Stimulated activated CD8-positive, alpha-beta memory T cell treated with anti-CD3 and anti-CD28 coated beads, Interleukin-2, amount 100 ng/mL, for 48 hours (primary cell): ENCODE measurements at regions not wholly inside any gene's neighbourhood (a gene's known extent, or its start where the extent isn't known, plus 50 kb on each side); places are given as distances from the start of the nearest gene placed in this dataset.

Experiments used
- DNase-seq, 2 donors: peaks; one replicate each; pipeline ENCODE4 v3.0.0-alpha.2; 2020; ENCODE audit warnings: low read depth in 2 of 2

DNA sequence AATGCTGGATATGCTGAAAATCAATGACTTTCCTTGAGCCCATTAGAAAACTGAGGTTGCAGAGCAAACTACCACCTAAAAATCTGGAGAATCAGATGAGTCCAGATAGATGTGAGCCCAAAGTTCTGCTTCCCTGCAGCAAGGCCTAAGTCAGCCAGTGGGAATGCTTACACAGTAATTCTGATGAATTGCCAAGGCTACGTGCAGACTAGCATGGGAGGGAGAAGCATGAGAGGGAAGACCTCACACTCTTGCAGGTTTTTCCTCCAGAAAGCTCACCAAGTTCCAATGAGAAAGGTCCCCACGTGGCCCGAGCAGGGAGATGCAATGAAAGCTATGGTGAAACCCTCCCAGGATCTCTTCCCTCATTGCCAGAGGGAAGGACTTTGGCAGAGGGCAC, 104.8 kb upstream of the SIRPA start:
- no peak for DNase-seq

DNA sequence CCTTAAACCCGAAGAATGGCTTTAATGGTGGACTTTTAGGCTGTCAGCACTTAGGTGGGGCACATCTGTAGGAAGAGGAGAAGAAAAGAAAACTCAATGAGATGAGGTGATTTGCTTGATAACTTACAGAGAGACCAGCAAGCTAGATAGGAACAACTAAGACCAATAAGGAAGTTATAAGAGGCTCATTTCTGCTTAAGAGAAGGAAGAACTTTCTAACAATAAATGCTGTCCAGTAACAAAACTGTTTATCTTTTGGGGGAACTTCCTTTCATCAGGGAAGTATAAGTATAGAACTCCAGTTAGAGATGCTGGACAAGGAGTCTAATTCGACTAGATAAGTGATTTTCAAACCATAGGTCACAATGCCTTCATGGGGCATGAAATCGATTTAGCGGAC, 107.2 kb upstream of the SIRPA start:
- DNase-seq: no peak

DNA sequence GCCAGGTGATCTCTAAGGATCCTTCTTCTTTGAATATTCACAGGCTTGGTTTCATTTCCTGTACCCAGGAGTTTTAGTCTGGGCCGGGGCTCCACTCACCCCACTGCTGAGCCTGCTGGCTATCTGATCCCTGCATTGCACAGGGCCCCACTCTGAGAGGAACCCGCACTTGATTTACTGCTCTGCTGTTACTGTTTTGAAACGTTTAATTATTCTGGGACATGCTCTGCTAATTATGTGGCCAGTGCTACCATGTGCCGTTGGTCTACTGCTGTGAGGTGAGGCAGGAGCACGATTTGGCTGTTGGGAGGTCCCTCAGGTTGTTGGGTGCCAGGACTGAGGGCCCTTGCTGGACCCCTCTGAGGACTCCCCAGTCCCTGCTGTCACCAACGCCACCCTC, 108.7 kb upstream of the SIRPA start:
- DNase-seq: no peak

DNA sequence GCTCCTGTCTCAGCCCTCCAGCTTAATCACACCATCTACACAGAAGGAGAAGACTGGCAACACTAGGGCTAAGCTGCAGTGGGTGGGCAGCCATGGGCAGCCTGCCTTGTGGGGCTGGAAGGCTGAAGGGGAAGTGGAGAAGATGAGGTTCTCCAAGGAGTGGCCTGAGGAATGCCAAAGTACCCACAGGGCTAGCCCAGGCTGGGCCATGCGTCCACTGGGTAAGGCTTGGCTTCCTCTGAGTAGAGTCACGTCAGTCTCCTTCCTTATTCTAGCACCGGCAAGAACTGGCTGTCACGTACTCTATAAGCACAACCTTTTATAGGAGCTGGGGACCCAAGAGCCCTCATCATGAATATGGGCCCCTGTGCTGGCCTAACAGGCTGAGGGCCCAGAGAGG, 110.6 kb upstream of the SIRPA start:
- no peak for DNase-seq

GRCh38 chr20:1783245-1783644, 112.0 kb upstream of the SIRPA start:
- no peak for DNase-seq

- DNase-seq: no peak
Observed at GRCh38 chr20:1782181-1782580, 113.0 kb upstream of the SIRPA start.

DNA sequence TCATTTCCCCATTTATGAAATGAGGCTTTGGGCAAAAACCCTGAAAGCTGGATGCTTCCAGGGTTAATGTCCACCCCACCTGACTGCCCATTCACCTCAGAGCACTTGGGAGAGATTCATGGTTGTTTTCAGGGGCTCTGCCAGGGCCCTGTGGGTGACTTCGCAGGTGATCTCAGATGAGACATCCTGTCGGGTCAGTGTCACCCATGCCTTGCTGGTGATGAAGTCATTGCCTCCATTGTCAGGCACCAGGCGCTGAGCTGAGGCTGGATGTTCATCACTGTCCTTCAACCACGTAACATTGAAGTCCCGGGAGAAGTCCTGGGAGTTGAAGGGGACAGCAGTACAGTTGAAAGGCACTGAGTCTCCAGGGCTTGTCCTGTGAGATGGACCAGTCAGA, 115.6 kb upstream of the SIRPA start:
- DNase-seq: no peak

GRCh38 chr20:1778338-1778737, 116.9 kb upstream of the SIRPA start:
- no peak for DNase-seq

DNA sequence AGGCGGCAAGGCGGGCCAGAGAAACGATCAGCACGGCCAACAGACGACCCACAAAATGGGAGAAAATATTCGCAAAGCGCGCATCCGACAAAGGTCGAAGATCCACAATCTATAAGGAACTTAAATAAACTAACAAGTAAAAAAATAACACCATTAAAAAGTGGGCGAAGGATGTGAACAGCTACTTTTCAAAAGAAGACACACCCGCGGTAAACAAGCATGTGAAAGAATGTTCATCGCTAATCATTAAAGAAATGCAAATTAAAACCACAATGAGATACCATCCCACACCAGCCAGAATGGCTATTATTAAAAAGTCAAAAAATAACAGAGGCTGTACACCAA, 117.8 kb upstream of the SIRPA start:
- no peak for DNase-seq

DNA sequence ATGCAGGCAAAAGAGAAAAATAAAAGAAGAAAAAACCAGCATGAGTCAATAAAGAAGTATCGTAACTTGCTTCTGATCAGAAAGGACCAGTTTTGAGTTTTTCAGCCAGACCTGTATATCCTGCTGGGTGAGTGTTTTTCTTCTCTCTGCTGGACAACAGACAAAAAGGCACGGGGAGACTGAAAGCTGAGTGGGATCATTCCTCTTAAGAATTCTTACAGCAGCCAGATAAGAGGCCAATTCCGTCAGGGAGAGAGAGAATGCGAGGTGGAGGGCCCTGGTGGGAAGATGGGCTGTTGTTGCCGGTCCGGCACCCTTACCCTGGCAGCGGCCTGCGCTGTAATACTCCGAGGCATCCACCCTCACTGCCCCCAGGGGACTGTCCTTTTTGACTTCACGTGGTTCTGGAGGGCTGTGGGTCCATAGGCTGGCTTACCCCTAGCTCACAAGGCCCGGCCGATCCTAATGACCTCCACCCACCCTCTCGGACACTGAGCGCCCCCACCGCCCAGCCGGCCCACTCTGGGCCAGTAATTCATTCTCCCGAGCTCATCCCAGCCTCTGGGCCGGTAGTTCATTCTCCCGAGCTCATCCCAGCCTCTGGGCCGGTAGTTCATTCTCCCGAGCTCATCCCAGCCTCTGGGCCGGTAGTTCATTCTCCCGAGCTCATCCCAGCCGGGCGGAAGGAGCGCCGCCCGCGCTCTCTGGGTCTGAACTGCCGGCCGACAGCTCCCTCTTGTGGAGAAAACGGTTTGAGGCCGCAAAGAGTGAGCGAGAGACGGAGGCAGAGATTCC, 118.3 kb upstream of the SIRPA start:
- DNase-seq: peak; percentile 69 to 76

- no peak for DNase-seq
Observed at GRCh38 chr20:1775117-1775516, 117.5 kb upstream of the SIRPG start.

- DNase-seq: no peak
Observed at GRCh38 chr20:1774479-1774878, 116.9 kb upstream of the SIRPG start.

DNA sequence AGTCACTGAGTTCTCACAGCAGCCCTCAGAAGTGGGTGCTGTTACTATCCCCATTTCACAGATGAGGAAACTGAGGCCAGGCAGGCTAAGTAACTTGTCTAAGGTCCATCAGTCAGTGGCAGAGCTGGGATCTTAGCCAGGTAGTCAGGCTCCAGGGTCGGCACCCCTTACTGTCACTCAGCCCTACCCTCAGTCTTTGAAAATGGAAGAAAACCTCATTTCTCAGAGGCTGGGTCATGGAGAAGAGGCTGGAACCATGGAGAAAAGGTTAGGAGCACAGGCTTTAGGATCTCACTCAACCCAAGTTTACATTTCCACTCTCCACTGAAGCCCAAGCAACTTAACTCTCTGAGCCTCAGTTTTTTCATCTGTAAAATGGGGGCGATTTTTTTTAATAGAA, 116.2 kb upstream of the SIRPG start:
- DNase-seq: no peak

GRCh38 chr20:1769491-1769890, 111.9 kb upstream of the SIRPG start:
- no peak for DNase-seq

GRCh38 chr20:1766731-1767130, 109.2 kb upstream of the SIRPG start:
- no peak for DNase-seq

DNA sequence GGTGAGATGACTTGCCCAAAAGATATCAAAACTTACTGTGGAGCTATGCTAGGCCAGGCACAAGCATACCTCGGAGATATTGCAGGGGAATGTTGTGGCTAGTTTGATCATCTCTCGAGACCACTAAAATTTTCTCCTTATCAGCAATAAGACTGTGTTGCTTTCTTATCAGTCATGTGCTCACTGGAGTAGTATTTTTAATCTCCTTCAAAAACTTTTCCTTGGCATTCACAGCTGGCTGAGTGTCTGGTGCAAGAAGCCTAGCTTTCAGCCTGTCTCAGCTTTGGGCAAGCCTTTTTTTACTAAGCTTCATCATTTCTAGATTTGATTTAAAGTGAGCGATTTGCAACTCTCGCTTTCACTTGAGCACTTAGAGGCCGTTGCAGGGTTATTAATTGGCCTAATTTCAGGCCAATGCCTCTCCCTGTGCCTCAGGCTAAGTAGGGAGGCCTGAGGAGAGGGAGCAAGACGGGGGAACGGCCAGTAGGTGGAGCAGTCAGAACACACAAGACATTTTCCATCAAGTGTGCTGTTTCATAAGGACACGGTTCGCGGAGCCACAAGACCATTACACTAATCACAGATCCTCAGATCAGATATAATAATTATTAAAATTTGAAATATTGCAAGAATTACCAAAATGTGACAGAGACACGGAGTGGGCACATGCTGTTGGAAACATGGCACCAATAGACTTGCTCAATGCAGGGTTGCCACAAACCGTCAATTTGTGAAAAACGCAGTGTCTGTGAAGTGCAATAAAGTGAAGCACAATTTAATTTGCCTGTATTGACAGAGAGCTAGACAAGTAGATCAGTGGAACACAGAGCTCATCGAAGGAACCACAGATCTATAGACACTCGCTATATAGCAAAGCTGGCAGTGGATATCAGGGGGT, 106.8 kb upstream of the SIRPG start:
- DNase-seq: peak; percentile 25 to 46

DNA sequence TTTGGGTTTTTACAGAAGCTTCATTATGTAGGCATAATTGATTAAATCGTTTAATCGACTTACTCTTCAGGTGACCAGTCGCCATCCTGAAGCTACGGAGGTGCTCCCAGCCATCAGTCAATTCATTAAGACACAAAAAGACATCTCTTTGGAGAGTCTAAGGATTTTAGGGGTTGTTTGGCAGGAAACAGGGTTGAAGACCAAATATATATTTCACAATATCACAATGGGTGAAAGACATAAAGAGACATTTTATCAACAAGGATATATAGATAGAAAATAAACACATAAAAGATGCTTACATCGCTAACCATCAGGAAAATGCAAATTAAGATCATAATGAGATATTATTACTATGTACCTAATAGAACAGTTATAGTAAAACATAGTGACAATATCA, 104.0 kb upstream of the SIRPG start:
- DNase-seq: no peak

DNA sequence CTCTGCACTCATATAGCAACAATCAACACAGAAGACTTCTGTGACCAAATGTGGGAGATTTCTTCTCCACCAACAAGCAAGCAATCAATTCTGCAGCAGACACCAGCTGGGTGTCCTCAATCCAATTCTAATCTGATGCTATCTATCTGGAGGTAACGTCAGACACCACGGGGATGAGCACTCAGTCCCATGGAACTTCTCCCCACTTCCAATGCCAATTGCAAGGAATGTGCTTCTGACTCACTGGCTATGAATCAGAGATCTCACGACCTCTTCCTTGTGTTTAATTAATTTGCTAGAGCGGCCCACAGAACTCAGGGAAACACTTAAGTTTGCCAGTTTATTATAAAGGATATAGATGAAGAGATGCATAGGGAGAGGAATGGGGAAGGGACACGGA, 103.5 kb upstream of the SIRPG start:
- no peak for DNase-seq

DNA sequence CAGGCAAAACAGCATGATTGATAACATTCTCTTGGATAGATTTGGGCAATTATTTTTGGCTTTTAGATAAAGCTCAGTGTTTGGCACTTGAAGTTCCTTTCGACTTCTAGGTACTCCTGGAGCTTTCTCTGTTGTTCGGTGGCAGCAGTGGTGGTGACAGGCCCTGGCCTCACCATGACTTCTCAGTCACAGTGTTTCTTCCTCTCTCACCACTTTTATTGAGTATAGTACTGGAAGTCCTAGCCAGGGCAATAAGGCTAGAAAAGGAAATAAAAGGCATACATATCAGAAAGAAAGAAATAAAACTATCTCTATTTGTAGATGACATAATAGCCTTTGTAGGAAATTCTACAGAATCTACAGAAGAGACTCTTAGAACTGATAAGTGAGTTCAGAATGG, 101.2 kb upstream of the SIRPG start:
- no peak for DNase-seq

DNA sequence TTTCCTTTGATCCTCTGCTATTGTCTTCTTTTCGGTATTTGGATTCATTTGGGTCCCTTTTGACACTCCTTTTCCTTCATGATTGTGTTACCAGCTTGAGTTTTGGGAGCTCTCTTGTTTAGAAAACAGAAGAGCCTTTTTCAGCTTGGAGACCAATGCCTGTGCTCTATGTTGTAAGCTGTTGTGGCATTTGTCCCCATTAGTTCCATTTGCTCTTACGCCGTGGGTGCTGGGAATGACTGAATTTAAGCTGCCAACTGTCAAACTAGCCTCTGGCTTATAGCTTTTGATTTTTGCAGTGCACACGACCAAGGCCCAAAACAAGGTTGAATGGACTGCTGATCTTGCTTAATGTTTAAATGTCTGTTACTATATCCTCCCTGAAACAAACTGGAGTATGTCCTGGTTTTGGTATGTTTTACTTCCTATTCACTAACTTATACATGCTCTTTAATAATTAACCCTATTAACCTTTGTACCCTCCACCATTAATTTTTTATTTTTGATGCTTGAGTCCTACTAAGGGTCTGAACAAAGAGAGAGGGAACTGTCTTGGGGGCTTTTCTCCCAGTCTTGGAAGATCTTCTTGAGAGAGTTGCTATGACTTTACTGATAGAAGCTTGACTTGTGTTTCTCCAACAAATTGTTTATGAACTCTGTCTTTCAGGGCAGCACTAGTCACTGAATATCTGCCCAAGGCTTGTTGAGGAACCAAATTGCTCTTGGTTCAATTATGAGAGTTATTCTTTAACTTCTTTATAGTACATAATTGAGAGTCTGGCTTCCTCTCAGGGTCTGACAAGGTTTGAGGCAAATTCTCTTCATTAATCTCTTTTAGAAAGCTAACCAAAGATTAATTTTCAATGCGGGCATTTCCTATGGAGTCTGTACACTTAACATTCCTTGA, 100.3 kb upstream of the SIRPG start:
- DNase-seq: no peak

DNA sequence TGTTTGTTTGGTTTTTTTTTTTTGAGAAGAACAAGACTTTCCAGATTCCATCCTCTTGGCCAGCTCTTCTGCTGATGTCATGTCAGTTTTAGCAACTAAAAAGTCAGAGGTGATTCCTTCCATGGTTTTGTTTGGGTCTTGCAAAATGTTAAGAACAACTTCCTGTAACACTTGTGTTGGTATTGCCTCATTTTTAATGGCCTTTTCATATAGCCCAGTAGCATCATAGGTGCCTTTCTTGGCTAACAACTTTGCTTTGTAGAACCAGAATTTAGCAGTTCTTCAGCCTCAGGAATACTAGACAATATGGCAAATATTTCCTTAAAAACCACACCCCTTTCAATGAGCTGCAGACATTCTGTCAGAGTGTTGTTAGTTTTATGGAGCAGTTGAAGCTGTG, 99.5 kb upstream of the SIRPG start:
- no peak for DNase-seq

GRCh38 chr20:1754749-1755148, 97.2 kb upstream of the SIRPG start:
- DNase-seq: no peak
